SK-N-SH (cell line): ENCODE measurements at regions not wholly inside any gene's neighbourhood (a gene's known extent, or its start where the extent isn't known, plus 50 kb on each side); places are given as distances from the start of the nearest gene placed in this dataset.

Experiments
- EZH2phosphoT487 ChIP-seq: fragments of 200-600 bp; sonication (generic); IDR thresholded peaks from 2 replicates; pipeline ENCODE4 v1.6.1; 2017; ENCODE audit warnings: low read depth, mixed run types, mild to moderate bottlenecking, antibody characterized with exemption, moderate library complexity, borderline replicate concordance
- JUND ChIP-seq: IDR thresholded peaks from 2 replicates; pipeline ENCODE4 v1.4.0; 2012
- RCOR1 ChIP-seq: fragments of 150-350 bp; IDR thresholded peaks from 2 replicates; pipeline ENCODE4 v1.6.1; 2017; ENCODE audit warnings: antibody characterized with exemption, low read length
- SIN3A ChIP-seq: IDR thresholded peaks from 2 replicates; pipeline ENCODE4 v1.6.1; 2012; ENCODE audit warnings: low read depth, mild to moderate bottlenecking, low read length, moderate library complexity, borderline replicate concordance
- SMC3 ChIP-seq: IDR thresholded peaks from 2 replicates; pipeline ENCODE4 v1.6.1; 2012; ENCODE audit warnings: low read depth, low read length, improper control_type of control experiment
- TF ChIP-seq, protein P1 (sequence below): fragments of 200-600 bp; sonication (generic); IDR thresholded peaks from 2 replicates; pipeline ENCODE4 v1.6.1; 2017; ENCODE audit warnings: antibody characterized with exemption, mild to moderate bottlenecking, moderate library complexity

- TF ChIP-seq SMC3 (no peak), EZH2phosphoT487 (no peak), JUND (no peak), RCOR1 (no peak), SIN3A (no peak)
- TF ChIP-seq, protein P1, sequence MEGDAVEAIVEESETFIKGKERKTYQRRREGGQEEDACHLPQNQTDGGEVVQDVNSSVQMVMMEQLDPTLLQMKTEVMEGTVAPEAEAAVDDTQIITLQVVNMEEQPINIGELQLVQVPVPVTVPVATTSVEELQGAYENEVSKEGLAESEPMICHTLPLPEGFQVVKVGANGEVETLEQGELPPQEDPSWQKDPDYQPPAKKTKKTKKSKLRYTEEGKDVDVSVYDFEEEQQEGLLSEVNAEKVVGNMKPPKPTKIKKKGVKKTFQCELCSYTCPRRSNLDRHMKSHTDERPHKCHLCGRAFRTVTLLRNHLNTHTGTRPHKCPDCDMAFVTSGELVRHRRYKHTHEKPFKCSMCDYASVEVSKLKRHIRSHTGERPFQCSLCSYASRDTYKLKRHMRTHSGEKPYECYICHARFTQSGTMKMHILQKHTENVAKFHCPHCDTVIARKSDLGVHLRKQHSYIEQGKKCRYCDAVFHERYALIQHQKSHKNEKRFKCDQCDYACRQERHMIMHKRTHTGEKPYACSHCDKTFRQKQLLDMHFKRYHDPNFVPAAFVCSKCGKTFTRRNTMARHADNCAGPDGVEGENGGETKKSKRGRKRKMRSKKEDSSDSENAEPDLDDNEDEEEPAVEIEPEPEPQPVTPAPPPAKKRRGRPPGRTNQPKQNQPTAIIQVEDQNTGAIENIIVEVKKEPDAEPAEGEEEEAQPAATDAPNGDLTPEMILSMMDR = no peak
Observed at GRCh38 chr21:39057121-39057520, 126.1 kb downstream of the PSMG1 start.
